D341Med (cell line): ENCODE measurements at regions not wholly inside any gene's neighbourhood (a gene's known extent, or its start where the extent isn't known, plus 50 kb on each side); places are given as distances from the start of the nearest gene placed in this dataset.
A peak's percentile ranks its signal among the peaks of the same experiment; 100 is the strongest.

Source experiments
- DNase-seq: peaks from one replicate; pipeline ENCODE4 v3.0.0; 2012; ENCODE audit warnings: low spot score

- DNase-seq, result no peak
Measured at GRCh38 chr3:11919390-11919789, 72.7 kb upstream of the TAMM41 start.

- DNase-seq, result no peak
Measured at GRCh38 chr3:11924518-11924917, 77.8 kb upstream of the TAMM41 start.

GRCh38 chr3:11928381-11928780 lies 75.8 kb upstream of the SYN2 start:
- DNase-seq, result no peak

GRCh38 chr3:11929531-11929930 lies 74.7 kb upstream of the SYN2 start:
- no peak for DNase-seq

GRCh38 chr3:11930084-11930483 lies 74.1 kb upstream of the SYN2 start:
- no peak for DNase-seq

- no peak for DNase-seq
Measured at GRCh38 chr3:11932636-11933035, 71.6 kb upstream of the SYN2 start.

GRCh38 chr3:11933529-11933928 lies 70.7 kb upstream of the SYN2 start:
- DNase-seq, result no peak

- peak; percentile 75 for DNase-seq
Measured at GRCh38 chr3:11944052-11944673, 60.0 kb upstream of the SYN2 start.

GRCh38 chr3:11948331-11948730 lies 55.9 kb upstream of the SYN2 start:
- no peak for DNase-seq

- DNase-seq, result no peak
Measured at GRCh38 chr3:11948866-11949265, 55.3 kb upstream of the SYN2 start.

GRCh38 chr3:11949351-11949750 lies 54.8 kb upstream of the SYN2 start:
- no peak for DNase-seq

- DNase-seq, result no peak
Measured at GRCh38 chr3:11950576-11950975, 53.6 kb upstream of the SYN2 start.

GRCh38 chr3:11953350-11953749 lies 50.8 kb upstream of the SYN2 start:
- DNase-seq, result no peak

GRCh38 chr3:11953778-11954177 lies 50.4 kb upstream of the SYN2 start:
- DNase-seq, result no peak

- no peak for DNase-seq
Measured at GRCh38 chr3:11954312-11954934, 49.8 kb upstream of the SYN2 start.
